IPS-11a (cell line): ENCODE measurements at regions not wholly inside any gene's neighbourhood (a gene's known extent, or its start where the extent isn't known, plus 50 kb on each side); places are given as distances from the start of the nearest gene placed in this dataset.

Experiments
- H3K4me3 ChIP-seq: one replicate; pipeline ENCODE4 v1.5.1; 2013; ENCODE audit warnings: low read depth, low read length, control low read depth

- H3K4me3 ChIP-seq: no peak overlapping the region
Measured at GRCh38 chr18:25727281-25727985, 363.0 kb downstream of the SS18 start.

GRCh38 chr18:25726298-25726697 is 364.1 kb downstream of the SS18 start:
- no peak overlapping the region for H3K4me3 ChIP-seq

GRCh38 chr18:25725501-25725900 is 364.9 kb downstream of the SS18 start:
- no peak overlapping the region for H3K4me3 ChIP-seq

- H3K4me3 ChIP-seq: no peak overlapping the region
Measured at GRCh38 chr18:25724997-25725396, 365.4 kb downstream of the SS18 start.

DNA sequence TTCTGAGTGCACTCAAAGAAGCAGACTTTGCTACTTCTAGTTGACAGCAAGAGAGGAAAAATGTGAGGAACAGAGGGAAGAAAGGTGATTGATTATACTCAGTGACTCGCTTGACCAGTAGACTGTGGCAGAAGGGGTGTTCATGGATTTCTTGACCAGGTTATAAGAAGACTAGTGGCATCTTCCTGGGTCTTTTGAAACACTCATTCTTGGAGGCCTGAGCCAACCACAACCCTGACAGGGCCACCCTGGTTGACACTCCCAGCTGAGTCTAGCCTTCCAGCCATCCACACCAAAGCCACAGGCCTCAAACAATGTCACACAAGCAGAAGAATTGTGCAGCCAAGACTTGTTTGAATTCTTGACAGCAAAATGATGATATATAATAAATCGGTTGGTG is 366.3 kb downstream of the SS18 start:
- no peak overlapping the region for H3K4me3 ChIP-seq

- no peak overlapping the region for H3K4me3 ChIP-seq
Measured at GRCh38 chr18:25713103-25713502, 361.1 kb upstream of the ZNF521 start.

DNA sequence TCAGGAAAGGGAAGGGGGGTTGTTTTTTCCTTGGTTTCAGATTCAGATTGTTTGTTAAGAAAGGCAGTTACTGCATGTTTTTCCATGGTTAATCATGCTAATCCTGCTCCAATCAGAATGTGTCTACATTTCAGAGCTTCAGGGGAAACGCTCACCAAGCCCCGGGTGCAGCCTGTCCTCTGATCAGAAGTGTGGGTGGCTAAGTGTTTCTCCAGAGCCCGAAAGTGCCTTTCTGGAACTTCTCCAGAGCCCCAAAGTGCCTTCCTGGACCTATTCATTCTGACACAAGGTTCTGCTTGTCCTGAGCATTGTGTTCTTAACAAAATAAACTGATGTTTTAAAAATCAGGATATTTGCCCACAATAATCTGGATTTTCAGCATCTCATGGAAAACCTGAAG is 359.0 kb upstream of the ZNF521 start:
- no peak overlapping the region for H3K4me3 ChIP-seq

GRCh38 chr18:25705650-25706049 is 353.7 kb upstream of the ZNF521 start:
- no peak overlapping the region for H3K4me3 ChIP-seq

DNA sequence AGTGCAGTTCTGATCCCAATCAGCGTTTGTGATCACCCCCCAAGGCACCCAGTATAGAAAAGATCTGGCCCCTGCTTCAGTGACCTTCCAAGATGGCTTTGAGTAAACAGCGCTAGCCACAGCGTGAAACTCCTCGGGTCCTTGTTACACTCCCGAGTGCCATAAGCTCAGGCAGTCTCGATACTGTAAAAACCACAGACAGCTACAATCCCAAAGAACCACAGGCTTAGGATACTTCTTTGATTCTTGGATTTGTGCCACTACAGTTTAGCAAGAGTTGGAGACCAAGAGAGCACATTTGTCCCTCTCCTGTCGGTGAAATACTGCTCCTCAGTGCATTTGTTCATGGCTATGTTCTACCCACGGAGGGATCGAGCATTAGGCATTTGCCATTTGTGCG is 352.5 kb upstream of the ZNF521 start:
- no peak overlapping the region for H3K4me3 ChIP-seq

DNA sequence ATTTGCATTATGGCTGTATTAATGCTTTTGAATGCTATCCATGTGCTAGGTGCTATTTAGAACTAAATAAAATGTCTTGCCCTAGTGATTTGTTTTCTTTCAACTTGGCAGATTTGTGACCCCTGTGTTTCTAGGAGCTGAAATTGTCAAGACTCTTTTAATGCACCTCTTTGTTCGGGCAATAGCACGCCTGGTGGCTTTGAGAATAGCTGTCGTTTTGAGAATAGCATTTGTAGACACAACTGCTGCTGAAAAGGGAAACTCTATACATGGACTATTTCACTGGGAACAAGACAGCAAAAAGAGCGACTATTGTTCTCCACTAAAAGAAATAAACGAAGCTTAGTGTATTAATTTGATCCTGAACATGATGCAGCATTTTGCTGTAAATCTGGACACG is 352.1 kb upstream of the ZNF521 start:
- no peak overlapping the region for H3K4me3 ChIP-seq

DNA sequence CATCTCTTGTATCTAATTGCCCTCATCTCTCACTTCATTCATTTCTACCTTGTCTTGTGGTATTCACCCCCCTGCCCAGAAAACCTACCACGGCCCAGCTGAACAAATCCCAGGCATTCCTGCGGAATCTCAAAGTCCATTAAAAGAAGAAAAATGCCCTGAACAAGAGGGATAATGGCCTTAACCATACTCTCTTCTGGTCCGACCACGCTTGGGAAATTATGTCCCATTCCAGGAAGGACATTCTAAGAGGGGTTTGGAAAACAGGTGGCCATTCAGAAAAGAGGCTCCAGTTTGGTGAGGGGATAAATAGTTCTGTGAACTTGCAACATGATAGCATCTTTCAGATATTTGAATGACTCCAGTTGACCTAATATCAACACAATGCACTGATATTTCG is 349.9 kb upstream of the ZNF521 start:
- no peak overlapping the region for H3K4me3 ChIP-seq

GRCh38 chr18:25686960-25687500 is 335.1 kb upstream of the ZNF521 start:
- H3K4me3 ChIP-seq: no peak overlapping the region

DNA sequence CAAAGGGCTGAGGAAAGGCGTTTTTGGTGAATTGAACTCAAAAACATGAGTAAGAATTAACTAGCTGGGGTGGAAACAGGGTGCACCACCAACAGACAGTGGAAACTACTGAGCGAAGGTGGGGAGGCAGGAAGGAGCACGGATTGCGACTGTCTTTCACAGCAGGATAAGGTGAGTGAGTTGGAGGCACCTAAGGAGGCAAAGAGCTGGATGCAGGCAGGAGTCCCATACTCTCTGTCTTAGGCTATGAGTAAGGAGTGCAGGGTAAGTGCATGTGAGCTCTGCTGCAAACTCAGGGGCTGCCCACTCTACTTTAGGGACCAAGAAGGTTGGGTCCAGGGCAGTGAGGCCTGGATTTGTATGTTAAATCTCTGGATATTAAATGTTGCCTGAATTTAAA is 333.1 kb upstream of the ZNF521 start:
- no peak overlapping the region for H3K4me3 ChIP-seq

- no peak overlapping the region for H3K4me3 ChIP-seq
Measured at GRCh38 chr18:25679491-25679890, 327.5 kb upstream of the ZNF521 start.

DNA sequence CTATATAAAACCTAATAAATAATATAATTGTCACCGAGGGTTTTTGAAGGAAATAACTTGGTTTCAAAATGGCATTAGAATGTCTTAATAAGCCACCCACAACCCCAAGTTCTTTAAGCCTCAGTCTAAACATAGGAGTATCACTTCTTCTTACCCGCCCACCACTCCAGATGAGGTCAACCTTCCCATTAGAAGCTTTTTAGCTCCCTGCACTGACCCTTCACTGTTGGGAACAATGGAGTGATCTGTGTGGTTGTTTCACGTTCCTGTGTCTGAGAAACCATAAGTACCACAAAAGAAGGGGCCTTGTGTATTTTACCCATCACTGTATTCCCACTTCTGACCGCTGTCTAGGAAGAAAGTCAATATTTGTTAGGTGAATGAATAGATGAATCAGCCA is 326.3 kb upstream of the ZNF521 start:
- no peak overlapping the region for H3K4me3 ChIP-seq

DNA sequence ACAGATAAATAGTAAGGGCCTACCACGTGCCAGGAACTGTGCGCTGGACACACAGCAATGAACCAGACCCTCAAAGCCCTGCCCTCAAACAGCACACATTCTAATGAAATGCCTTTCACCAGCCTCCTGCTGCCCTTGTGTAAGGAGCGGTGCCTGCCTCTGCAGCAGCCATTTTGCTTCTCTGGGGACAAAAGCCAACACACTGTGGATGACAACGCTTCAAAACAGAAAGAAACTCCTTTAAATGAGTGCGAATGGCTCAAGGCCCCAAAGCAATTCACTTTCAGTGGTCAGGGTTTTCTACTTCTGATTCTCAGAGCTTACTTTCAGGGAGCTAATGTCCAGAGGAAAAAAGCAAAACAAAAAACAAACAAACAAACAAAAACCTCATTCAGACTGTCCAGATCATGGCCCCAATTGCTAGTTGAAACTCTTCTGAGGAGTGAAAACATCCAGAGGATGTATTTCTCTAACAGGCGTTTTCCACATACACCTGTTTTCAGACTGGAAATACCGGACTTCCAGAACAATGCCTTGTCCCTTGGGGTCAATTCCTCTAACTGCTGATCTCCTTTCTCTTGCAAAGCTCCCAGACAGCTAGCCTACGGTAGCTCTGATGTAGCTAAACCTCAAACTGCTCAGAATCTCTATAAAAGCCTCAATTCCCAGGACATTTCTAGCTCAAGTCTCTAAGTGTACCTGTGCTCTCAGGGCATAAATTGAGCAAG is 323.3 kb upstream of the ZNF521 start:
- no peak overlapping the region for H3K4me3 ChIP-seq

DNA sequence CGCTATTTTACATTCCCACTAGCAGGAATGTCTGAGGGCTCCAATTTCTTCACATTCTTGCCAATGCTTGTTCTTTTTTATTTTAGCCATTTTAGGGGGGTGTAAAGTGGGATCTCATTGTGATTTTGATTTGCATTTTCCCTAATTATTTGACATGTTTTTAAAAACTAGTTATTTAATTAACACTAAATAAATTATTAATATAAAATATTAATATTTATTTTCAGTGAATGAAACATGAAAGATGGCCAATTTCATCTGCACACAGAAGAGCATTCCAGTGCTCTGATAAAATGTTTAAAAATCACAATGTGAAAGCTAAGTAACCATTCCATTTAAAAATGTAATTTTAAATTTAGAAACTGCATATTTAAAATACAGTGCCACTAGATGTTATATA is 322.2 kb upstream of the ZNF521 start:
- H3K4me3 ChIP-seq: no peak overlapping the region

- H3K4me3 ChIP-seq: no peak overlapping the region
Measured at GRCh38 chr18:25672490-25672889, 320.5 kb upstream of the ZNF521 start.

DNA sequence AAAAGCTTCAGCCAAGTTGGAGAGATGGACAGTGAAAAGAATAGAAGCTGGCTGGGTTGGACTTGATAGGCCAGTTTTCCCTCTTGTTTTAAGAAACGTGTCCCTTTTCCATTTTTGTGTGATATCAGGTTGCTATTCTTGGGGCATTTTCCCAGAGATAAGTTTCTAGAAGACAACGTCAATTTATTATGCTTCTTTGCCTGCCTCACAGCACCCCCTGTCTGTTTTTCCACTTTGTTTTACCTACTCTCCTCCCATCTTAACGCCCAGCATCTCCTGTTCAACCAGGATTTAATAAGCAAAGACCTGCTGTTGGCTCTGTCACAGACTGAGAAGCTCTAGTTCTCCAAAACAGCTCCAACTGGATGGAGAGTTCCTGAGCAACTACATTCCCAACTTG is 317.8 kb upstream of the ZNF521 start:
- no peak overlapping the region for H3K4me3 ChIP-seq

- H3K4me3 ChIP-seq: no peak overlapping the region
Measured at GRCh38 chr18:25662272-25662671, 310.3 kb upstream of the ZNF521 start.

DNA sequence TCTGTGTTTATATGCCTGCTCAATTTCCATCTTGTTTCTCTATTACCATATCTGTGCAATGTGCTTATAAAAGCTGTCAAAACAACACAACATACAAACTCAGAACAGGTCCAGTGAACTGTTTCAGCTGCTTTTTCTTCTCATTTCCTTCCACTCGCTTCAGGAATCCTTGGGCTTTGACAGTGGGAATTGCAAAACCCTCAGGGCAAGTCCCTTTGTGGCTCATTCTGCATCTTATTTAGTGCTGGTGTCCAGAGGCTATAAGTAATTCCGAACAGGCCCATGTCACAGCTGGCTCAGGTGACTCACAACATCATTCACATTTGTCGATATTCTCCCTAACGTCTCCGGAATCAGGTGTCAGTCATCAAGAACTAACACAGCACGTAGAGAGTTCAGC is 309.9 kb upstream of the ZNF521 start:
- no peak overlapping the region for H3K4me3 ChIP-seq

DNA sequence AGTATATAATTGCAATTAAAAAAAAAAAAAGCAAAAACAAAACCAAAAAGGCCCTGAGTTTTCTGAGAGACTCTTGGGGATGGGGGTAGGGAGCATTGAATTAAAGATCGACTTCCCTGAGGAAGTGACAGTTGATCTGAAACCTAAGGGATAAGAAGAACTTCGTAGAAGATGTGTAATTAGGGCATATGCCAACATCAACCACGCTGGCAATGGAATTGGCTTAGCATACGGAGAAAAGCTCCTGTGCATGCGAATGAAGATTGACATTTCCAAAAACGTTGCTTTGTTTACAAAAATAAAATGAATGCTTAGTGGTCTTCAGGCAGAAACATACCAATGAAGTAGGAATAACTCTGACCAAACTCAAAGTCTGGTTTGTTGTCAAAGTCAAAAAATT is 307.6 kb upstream of the ZNF521 start:
- no peak overlapping the region for H3K4me3 ChIP-seq
